ENCODE measurements at regions not wholly inside any gene's neighbourhood (a gene's known extent, or its start where the extent isn't known, plus 50 kb on each side); places are given as distances from the start of the nearest gene placed in this dataset.

DNA sequence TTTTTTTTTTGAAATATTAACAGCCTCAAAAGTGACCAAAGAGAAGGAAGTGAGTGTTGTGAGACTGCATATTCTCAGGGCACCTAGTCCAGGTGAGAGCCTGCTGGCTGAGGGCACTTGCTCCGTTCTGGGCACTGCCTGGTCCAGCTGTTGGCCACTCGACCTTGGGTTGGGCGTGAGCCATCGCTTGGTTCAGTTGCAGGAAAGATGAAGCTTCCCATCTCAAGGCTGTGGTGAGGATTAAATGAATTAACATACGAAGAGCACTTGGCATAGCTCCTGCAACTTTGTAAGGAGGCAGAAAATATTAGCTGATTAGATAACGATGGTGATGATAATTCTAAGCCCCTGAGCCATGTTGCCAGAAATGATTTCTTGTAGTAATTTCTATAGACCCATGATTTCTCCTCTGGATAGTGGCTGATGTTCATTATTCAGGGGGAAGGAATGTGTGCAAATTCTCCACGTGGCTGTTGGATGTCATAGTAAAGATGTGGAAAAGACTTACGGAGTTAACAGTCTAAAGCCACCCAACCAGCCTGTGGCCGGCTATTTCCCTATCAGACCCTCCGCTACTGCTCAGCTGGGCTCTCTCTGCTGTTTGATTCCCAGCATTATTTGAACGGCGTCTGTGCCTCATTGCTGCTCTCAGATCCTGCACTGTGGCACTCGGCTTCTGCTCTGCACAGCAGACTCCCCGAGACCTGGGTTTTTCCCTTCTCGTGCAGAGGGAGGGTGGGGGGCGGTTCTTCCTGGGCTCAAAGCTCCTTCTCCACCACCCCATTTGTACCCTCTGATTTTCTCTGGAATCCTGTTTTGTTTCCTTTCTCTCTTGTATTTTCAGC, 221.1 kb downstream of the GALR1 start:
- no peak for TF ChIP-seq FOXA1 (IDR thresholded peaks at IDR 0.05)
- no peak for TF ChIP-seq BHLHE40 (IDR thresholded peaks at IDR 0.05; ENCODE audit: borderline replicate concordance)
- no peak for TF ChIP-seq ZNF384 (IDR thresholded peaks at IDR 0.05)
- no peak for TF ChIP-seq ARNT (IDR thresholded peaks at IDR 0.05)
- TF ChIP-seq TARDBP (IDR thresholded peaks at IDR 0.05) = no peak
- TF ChIP-seq FOXK2 (IDR thresholded peaks at IDR 0.05) = no peak
- no peak for TF ChIP-seq HDGF (IDR thresholded peaks at IDR 0.05; ENCODE audit: borderline replicate concordance)
- TF ChIP-seq FOXM1 (IDR thresholded peaks at IDR 0.05; ENCODE audit: borderline replicate concordance) = no peak
- TF ChIP-seq SP1 (IDR thresholded peaks at IDR 0.05) = no peak
- TF ChIP-seq ELF4 (IDR thresholded peaks at IDR 0.05) = no peak
- TF ChIP-seq, protein P1, sequence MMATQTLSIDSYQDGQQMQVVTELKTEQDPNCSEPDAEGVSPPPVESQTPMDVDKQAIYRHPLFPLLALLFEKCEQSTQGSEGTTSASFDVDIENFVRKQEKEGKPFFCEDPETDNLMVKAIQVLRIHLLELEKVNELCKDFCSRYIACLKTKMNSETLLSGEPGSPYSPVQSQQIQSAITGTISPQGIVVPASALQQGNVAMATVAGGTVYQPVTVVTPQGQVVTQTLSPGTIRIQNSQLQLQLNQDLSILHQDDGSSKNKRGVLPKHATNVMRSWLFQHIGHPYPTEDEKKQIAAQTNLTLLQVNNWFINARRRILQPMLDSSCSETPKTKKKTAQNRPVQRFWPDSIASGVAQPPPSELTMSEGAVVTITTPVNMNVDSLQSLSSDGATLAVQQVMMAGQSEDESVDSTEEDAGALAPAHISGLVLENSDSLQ (IDR thresholded peaks at IDR 0.05) = no peak
- TF ChIP-seq NFRKB (IDR thresholded peaks at IDR 0.05) = no peak
- TF ChIP-seq CTBP1 (IDR thresholded peaks at IDR 0.05; ENCODE audit: borderline replicate concordance) = no peak
- TF ChIP-seq SUZ12 (IDR thresholded peaks at IDR 0.05) = no peak
- no peak for TF ChIP-seq LEF1 (IDR thresholded peaks at IDR 0.05; ENCODE audit: borderline replicate concordance)
- ChIA-PET CTCF (no interaction called here), POLR2A (no interaction called here)
- DNase-seq (ENCODE audit: extremely low spot score) = no peak

DNA sequence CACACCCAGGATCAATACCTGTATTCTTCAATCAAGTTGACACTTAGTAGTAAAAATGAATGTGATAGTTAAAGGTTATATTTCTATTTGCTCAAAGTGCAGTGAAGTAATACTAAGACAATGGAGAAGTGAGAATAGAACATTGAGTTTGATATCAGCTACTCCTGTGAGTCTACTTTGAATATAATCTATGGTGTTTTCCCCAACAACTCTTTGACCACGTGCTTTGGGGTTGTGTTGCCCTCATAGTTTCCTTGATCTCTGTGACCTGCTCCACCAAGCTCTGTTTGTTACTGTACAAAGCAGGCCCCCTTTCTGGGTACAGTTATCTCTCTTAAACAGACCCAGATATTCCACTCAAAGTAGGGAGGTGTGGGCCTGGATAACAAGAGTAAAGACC, 222.9 kb downstream of the GALR1 start:
- ChIA-PET POLR2A (no interaction called here), CTCF (no interaction called here)
- no peak for DNase-seq (ENCODE audit: extremely low spot score)
- TF ChIP-seq, protein P1 (IDR thresholded peaks at IDR 0.05) = no peak
- no peak for TF ChIP-seq FOXM1 (IDR thresholded peaks at IDR 0.05; ENCODE audit: borderline replicate concordance)
- no peak for TF ChIP-seq ELF4 (IDR thresholded peaks at IDR 0.05)

DNA sequence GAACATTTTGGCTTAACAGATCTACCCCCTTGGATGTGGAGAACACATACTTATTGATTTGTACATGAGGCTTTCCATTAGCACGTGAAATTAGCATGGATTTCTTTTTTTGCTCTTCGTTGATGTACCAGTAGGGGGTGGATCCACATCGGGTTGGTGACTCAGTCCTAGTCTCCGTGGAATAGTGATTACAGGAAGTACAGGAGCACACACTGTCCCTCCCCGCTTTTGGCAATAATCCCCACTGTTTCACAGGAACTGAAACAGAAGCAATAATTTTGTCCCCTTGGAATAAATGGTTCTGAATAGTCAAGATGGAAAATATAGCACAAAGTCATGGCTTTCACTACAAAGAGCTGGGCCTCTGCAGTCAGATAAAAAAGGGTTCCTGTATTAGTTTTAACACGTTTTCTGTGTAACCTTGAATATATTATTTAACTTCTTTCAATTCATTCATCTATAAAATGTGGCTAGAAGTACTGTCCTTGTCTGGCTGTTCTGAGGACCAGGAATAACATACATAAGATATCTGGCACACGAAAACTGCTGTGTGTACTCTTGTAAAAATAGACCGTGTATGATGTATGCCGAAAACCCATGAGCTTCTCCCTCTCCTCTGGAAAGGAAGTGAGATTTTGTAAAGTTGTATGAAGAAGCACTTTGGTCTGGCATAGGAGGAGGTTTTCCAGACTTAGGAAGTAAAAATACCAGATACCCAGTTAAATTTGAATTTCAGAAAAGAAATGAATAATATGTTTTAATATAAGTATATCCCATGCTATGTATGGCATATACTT, 229.2 kb downstream of the GALR1 start:
- POLR2A ChIA-PET = no interaction called here
- CTCF ChIA-PET = no interaction called here
- no peak for TF ChIP-seq ZNF384 (IDR thresholded peaks at IDR 0.05)
- no peak for TF ChIP-seq CTBP1 (IDR thresholded peaks at IDR 0.05; ENCODE audit: borderline replicate concordance)
- no peak for TF ChIP-seq BHLHE40 (IDR thresholded peaks at IDR 0.05; ENCODE audit: borderline replicate concordance)
- TF ChIP-seq SP1 (IDR thresholded peaks at IDR 0.05) = no peak
- TF ChIP-seq NFRKB (IDR thresholded peaks at IDR 0.05) = no peak
- TF ChIP-seq FOXK2 (IDR thresholded peaks at IDR 0.05) = no peak
- no peak for TF ChIP-seq TARDBP (IDR thresholded peaks at IDR 0.05)
- no peak for TF ChIP-seq HDGF (IDR thresholded peaks at IDR 0.05; ENCODE audit: borderline replicate concordance)
- TF ChIP-seq ELF4 (IDR thresholded peaks at IDR 0.05) = no peak
- TF ChIP-seq ARNT (IDR thresholded peaks at IDR 0.05) = no peak
- no peak for TF ChIP-seq L3MBTL2 (conservative IDR thresholded peaks at IDR 0.05)
- no peak for TF ChIP-seq FOXA1 (IDR thresholded peaks at IDR 0.05)
- no peak for TF ChIP-seq SUZ12 (IDR thresholded peaks at IDR 0.05)
- TF ChIP-seq, protein P1 (IDR thresholded peaks at IDR 0.05) = no peak
- TF ChIP-seq LEF1 (IDR thresholded peaks at IDR 0.05; ENCODE audit: borderline replicate concordance) = no peak
- TF ChIP-seq FOXM1 (IDR thresholded peaks at IDR 0.05; ENCODE audit: borderline replicate concordance) = no peak
- DNase-seq (ENCODE audit: extremely low spot score) = no peak

DNA sequence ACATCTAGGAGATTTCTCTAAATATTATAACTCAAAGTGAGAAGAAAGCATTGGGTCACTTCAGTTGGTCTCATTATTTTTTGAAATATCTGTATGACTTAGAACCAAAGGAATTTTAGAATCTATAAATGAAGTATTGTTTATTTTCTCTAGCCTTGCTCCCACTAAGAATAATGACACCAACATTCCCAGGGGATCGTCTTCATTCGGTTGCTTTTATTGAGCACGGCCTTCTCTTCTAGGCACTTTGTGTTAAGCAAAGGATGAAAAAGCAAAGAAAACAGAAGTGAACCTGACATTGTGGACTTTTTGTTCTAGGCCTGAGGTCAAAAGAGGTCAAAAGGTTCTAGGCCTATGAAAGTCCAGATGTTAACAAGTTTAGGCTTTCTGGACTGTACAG, 231.9 kb downstream of the GALR1 start:
- DNase-seq (ENCODE audit: extremely low spot score) = no peak
- CTCF ChIA-PET = no interaction called here
- TF ChIP-seq ELF4 (IDR thresholded peaks at IDR 0.05) = no peak
- no peak for TF ChIP-seq FOXA1 (IDR thresholded peaks at IDR 0.05)
- TF ChIP-seq TARDBP (IDR thresholded peaks at IDR 0.05) = no peak
- no peak for TF ChIP-seq ZNF384 (IDR thresholded peaks at IDR 0.05)
- TF ChIP-seq L3MBTL2 (conservative IDR thresholded peaks at IDR 0.05) = no peak
- no peak for TF ChIP-seq LEF1 (IDR thresholded peaks at IDR 0.05; ENCODE audit: borderline replicate concordance)
- TF ChIP-seq BHLHE40 (IDR thresholded peaks at IDR 0.05; ENCODE audit: borderline replicate concordance) = no peak
- TF ChIP-seq, protein P1 (IDR thresholded peaks at IDR 0.05) = no peak
- TF ChIP-seq ARNT (IDR thresholded peaks at IDR 0.05) = no peak
- no peak for TF ChIP-seq SUZ12 (IDR thresholded peaks at IDR 0.05)
- no peak for TF ChIP-seq FOXM1 (IDR thresholded peaks at IDR 0.05; ENCODE audit: borderline replicate concordance)
- no peak for TF ChIP-seq CTBP1 (IDR thresholded peaks at IDR 0.05; ENCODE audit: borderline replicate concordance)
- no peak for TF ChIP-seq FOXK2 (IDR thresholded peaks at IDR 0.05)
- TF ChIP-seq SP1 (IDR thresholded peaks at IDR 0.05) = no peak
- POLR2A ChIA-PET = no interaction called here
